HG03097 (cell line): ENCODE measurements at regions not wholly inside any gene's neighbourhood (a gene's known extent, or its start where the extent isn't known, plus 50 kb on each side); places are given as distances from the start of the nearest gene placed in this dataset.

ENCODE experiments used
- ATAC-seq: cut with Tn5 transposase; IDR thresholded peaks from one replicate; pipeline ENCODE4 v1.9.1; 2021; ENCODE audit not compliant: unreplicated experiment, low FRiP score

DNA sequence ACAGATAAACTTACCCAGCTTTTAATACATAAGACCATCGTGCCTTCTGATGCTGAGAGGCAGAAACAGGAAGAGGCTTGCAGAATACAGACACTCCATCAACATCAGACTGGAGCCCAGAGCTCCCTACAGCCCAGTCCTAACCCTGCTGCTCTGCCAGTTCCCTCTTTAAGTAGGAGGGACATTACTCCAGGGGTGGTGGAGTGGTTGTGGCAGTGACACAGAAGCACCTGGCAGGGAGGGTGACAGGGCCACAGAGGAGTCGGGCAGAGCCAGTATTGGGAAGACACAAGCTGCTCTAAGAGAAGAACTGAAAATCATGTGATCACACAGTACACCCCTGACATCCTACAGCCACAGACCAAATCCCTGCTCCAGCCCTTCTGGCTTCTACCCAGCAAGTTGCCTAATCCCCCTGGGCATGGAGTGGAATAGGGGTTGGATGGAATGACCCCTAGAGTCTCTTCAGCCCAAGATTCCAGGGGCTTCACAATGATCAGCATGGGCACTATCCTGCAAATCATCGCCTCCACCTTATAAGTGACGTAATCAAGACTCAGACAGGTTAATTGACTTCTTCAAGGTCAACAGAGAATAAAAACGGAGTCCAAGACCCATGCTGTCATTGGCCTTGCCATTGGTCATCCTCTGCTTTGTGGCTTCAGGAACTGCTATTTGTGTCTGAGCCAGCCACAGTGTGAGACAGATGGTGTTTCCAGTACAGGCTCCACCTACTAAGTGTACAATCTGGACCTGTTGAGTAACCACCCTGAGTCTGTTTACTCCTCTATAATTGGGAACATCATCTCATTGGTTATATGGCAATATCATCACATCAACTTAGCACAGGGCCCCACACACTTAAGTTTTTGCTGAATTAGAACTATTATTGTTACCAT is 61.1 kb upstream of the ZMIZ1 start:
- ATAC-seq, result no peak

DNA sequence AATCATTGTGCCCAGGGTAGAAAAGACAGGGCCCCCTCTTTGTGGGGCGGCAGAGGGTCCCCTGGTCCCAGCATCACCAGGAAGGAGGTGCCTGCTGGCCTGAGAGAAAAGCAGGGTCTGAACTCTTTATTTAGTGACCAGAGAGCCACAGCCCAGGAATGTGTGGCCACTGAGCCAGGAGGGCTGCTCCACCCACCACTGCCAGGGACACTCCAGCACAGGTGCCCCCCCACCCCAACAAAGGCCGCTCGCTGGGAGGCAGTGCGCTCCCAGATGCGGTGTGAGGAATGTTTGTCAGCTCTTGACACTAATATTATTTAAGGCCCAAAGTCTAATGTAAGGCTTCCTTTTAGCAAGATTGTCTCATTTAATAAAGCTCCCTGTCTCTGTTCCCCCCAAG is 59.6 kb upstream of the ZMIZ1 start:
- no peak for ATAC-seq

DNA sequence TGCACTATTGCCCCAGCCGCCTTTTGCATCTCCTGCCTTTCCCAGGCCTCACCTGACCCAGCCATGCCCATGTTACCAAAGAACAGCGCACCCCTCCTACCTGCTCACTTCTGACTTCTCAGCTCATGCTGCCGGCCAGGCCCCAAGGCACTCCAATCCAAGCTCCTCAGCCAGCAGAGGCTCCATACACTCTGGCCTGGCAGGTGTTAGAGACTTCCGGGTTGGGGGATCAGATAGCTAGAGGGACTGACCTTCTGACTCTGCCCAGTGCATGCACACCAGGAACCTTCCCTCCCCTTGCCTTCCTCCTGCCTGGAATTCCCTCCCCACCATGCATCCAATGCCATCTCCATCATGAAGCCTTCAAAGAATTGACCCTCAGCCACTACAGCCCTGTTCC is 56.2 kb upstream of the ZMIZ1 start:
- no peak for ATAC-seq

DNA sequence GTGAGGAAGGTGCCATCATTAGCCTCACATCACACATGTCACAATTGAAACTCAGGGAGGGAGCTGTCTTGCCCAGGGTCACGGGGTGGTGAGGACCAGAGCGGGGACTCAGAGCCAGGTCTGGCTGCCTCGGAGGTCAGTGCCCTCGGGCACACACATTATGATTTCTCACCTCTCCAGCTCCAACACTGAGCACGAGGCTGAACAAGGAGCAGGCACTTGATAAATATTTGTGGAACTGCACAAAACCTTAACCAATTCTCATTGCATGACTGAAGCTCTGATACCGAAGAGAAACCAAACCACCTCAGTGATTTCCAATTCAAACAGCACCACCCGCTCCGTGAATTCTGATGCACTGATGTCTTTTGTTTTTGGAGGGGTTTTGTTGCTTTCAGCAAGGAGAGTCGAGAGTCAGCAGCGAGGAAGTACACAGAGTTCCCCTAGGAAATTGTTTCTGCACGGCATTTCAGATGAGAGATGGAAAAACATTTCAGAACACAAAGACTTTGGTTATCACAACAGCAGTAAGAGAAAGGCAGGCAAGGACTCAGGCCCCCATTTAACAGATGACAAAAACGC is 55.3 kb upstream of the ZMIZ1 start:
- no peak for ATAC-seq

DNA sequence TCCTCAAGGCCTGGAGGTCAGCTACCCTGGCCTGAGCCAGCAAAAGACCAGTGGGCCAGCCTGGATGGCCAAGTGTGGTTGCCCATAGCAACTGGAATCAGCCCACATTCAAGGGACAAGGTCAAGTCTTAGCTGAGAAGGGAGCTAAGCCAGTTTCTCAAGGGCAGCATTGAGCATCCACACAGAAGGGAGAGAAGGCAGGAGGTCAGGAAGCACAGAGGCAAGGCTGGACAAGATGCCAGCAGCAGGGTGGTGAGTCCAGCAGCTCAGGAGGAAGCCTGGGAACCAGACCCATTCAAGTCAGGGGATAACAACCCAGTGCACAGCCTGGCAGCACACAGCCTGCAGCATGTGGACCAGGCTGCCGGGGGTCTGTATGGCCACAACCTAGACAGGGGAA is 54.0 kb upstream of the ZMIZ1 start:
- no peak for ATAC-seq

DNA sequence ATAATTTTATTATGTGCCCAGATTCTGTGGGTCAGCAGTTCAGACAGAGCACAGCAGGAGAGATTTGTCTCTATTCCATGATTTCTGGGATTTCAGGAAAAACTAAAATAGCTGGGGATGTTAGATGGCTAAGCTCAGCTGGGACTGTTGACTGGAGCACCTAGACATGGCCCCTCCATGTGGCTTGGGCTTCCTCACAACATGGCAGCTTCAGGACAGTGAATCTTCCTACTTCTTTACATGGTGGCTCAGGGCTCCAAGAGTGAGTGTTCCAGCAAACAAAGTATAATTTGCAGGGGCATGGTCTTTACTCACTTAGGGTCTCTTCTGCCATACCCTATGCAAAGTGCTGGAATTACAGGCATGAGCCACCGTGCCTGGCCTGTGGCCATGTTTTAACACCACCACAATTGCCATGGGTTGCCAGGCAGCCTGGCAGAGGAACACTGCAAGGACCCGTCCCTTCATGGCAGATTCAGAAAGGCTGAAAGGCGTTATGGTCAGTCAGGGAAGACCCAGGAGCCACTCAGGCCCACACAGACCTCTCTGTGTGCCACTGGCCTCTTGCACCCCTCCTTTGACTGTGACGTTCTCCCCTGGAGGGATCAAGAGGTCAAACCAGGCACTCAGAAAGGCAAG is 50.8 kb upstream of the ZMIZ1 start:
- no peak for ATAC-seq

DNA sequence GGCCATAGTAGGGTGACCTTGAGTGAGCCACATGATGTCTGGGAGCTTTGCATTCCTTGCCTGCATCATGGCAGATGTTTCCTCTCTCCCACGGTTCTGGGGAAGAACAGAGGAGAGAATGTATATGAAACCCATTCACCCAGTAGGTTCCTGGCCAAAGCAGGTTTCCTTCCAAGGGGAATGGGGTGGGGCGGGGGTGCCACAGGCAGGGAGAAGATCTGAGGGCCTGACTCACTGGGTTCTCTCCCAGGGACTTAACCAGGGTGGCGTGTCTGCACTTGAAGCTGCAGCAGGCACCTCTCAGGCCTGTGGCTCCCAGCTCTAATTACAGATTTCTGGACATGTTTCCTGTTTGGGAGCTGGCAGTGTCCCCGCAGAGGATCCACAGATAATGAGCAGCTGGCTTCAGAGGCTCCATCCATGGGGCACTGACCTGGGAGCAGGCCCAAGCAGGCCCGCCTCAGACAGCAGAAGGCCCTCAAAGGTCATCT is 50.2 kb upstream of the ZMIZ1 start:
- no peak for ATAC-seq
